Embryonic facial prominence (tissue), 1 donor: ENCODE measurements at regions not wholly inside any gene's neighbourhood (a gene's known extent, or its start where the extent isn't known, plus 50 kb on each side); places are given as distances from the start of the nearest gene placed in this dataset.
A peak's percentile ranks its signal among the peaks of the same experiment; 100 is the strongest.

Source experiments
- DNase-seq: peaks from one replicate; pipeline ENCODE4 v3.0.0-alpha.2; 2016; ENCODE audit errors: extremely low spot score

- DNase-seq, result no peak
Measured at GRCh38 chr6:155995281-155995680, 539.6 kb upstream of the NOX3 start.

GRCh38 chr6:155994086-155994485, 538.4 kb upstream of the NOX3 start:
- DNase-seq, result no peak

- no peak for DNase-seq
Measured at GRCh38 chr6:155993240-155993639, 537.6 kb upstream of the NOX3 start.

- DNase-seq, result peak; percentile 38
Measured at GRCh38 chr6:155985660-155986138, 530.1 kb upstream of the NOX3 start.

GRCh38 chr6:155980768-155981079, 525.1 kb upstream of the NOX3 start:
- no peak for DNase-seq

- DNase-seq, result no peak
Measured at GRCh38 chr6:155980014-155980767, 524.6 kb upstream of the NOX3 start.

- DNase-seq, result no peak
Measured at GRCh38 chr6:155975506-155975905, 519.9 kb upstream of the NOX3 start.

GRCh38 chr6:155974811-155975323, 519.2 kb upstream of the NOX3 start:
- DNase-seq, result no peak

- DNase-seq, result no peak
Measured at GRCh38 chr6:155974359-155974758, 518.7 kb upstream of the NOX3 start.

- no peak for DNase-seq
Measured at GRCh38 chr6:155970876-155971708, 515.5 kb upstream of the NOX3 start.

GRCh38 chr6:155970472-155970871, 514.8 kb upstream of the NOX3 start:
- no peak for DNase-seq

GRCh38 chr6:155968921-155969320, 513.3 kb upstream of the NOX3 start:
- no peak for DNase-seq

- no peak for DNase-seq
Measured at GRCh38 chr6:155967322-155967721, 511.7 kb upstream of the NOX3 start.

- no peak for DNase-seq
Measured at GRCh38 chr6:155964544-155964943, 508.9 kb upstream of the NOX3 start.

GRCh38 chr6:155962276-155962675, 506.6 kb upstream of the NOX3 start:
- no peak for DNase-seq

- DNase-seq, result no peak
Measured at GRCh38 chr6:155959898-155960495, 504.4 kb upstream of the NOX3 start.

GRCh38 chr6:155958550-155958949, 502.9 kb upstream of the NOX3 start:
- no peak for DNase-seq

GRCh38 chr6:155955038-155955437, 499.4 kb upstream of the NOX3 start:
- no peak for DNase-seq

- DNase-seq, result no peak
Measured at GRCh38 chr6:155954149-155954548, 498.5 kb upstream of the NOX3 start.

GRCh38 chr6:155949256-155949655, 493.6 kb upstream of the NOX3 start:
- no peak for DNase-seq

- no peak for DNase-seq
Measured at GRCh38 chr6:155946860-155947259, 491.2 kb upstream of the NOX3 start.

- no peak for DNase-seq
Measured at GRCh38 chr6:155943635-155944034, 488.0 kb upstream of the NOX3 start.

GRCh38 chr6:155939253-155939652, 483.6 kb upstream of the NOX3 start:
- no peak for DNase-seq
